ENCODE measurements at regions not wholly inside any gene's neighbourhood (a gene's known extent, or its start where the extent isn't known, plus 50 kb on each side); places are given as distances from the start of the nearest gene placed in this dataset.

DNA sequence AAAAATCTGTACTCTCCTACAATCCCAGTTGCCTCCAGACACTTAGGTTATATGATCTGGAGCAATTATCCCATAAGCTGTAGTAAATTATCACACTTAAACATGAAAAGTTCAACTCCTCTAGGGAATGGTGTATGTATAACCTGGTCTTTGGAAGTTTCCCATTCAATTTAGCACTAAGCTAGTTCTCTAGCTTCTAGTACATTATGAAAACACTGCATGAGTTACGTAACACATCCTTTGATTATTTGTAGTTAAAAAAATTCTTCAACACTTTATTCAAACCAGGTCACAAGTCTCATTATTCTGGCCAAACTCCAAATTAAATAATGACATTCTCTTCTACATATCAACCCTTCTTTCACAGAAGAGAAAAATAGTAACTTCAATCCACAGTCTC, 827.0 kb upstream of the ADAMTS5 start:
- no peaks in the 10 kb centered on the region for H3K36me3 Mint-ChIP-seq

DNA sequence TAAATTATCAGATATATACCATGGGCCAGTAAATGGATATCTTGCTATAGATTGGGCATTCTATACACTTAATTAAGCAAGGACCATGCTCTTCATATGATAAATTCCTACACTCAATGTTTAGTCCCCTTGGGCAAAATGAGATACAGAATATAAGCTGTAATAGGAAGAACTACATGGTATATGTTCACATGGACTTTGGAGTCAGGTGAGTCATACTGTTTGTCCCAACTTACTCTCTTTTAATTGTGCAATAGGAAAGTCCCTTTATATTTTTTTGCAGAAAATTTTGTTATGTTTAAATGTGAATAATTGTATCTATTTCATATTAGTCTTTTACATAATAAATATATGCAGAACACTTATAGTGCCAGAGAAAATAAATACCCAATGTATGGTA, 820.2 kb upstream of the ADAMTS5 start:
- no peaks in the 10 kb centered on the region for H3K9me3 ChIP-seq (ENCODE audit: control insufficient read depth in 2 of 3, low read length in 3 of 3)
- Mint-ChIP-seq H3K27me3 (no peaks in the 10 kb centered on the region), H3K27ac (no peak overlapping the region), H3K9me3 (peaks cover 0 to 37% (median 4%) of the 10 kb centered on the region in 11 donors), H3K36me3 (no peaks in the 10 kb centered on the region), H3K4me1 (no peaks in the 10 kb centered on the region), H3K4me3 (no peak overlapping the region)
- H3K27me3 ChIP-seq (ENCODE audit: control insufficient read depth in 2 of 2, insufficient read depth in 2 of 2, low read length in 2 of 2) = no peaks in the 10 kb centered on the region
- ATAC-seq (no peak), DNase-seq (no peak)
- POLR2A ChIA-PET = no interaction called here
- no peaks in the 10 kb centered on the region for H3K36me3 ChIP-seq (ENCODE audit: control insufficient read depth in 2 of 3, insufficient read depth in 3 of 3, low read length in 3 of 3)
- no peak overlapping the region for H3K27ac ChIP-seq (ENCODE audit: low read depth, low read length)
- CTCF ChIA-PET = no interaction called here
- no peaks in the 10 kb centered on the region for H3K4me1 ChIP-seq (ENCODE audit: control insufficient read depth in 2 of 2, insufficient read depth in 2 of 2, low read length in 2 of 2)
- H3K4me3 ChIP-seq (ENCODE audit: low read length) = no peak overlapping the region
- intact Hi-C loops (cut with micrococcal nuclease) = no loop called here

More for the DNA sequence above, 827.0 kb upstream of the ADAMTS5 start:
- H3K4me3 Mint-ChIP-seq = no peak overlapping the region
- ATAC-seq (no peak), DNase-seq (no peak)
- intact Hi-C loops (cut with micrococcal nuclease) = no loop called here
- no peak overlapping the region for H3K4me3 ChIP-seq (ENCODE audit: low read length)
- H3K27me3 Mint-ChIP-seq = no peaks in the 10 kb centered on the region
- CTCF ChIA-PET = no interaction called here
- H3K4me1 Mint-ChIP-seq = no peaks in the 10 kb centered on the region
- peaks cover 0 to 7% (median 0%) of the 10 kb centered on the region in 11 donors for H3K9me3 Mint-ChIP-seq
- H3K27ac Mint-ChIP-seq = no peak overlapping the region
- no peaks in the 10 kb centered on the region for H3K27me3 ChIP-seq (ENCODE audit: control insufficient read depth in 2 of 2, insufficient read depth in 2 of 2, low read length in 2 of 2)
- H3K36me3 ChIP-seq (ENCODE audit: control insufficient read depth in 2 of 3, insufficient read depth in 3 of 3, low read length in 3 of 3) = no peaks in the 10 kb centered on the region
- H3K9me3 ChIP-seq (ENCODE audit: control insufficient read depth in 2 of 3, low read length in 3 of 3) = no peaks in the 10 kb centered on the region
- H3K4me1 ChIP-seq (ENCODE audit: control insufficient read depth in 2 of 2, insufficient read depth in 2 of 2, low read length in 2 of 2) = no peaks in the 10 kb centered on the region
- H3K27ac ChIP-seq (ENCODE audit: low read depth, low read length) = no peak overlapping the region
- POLR2A ChIA-PET = no interaction called here

DNA sequence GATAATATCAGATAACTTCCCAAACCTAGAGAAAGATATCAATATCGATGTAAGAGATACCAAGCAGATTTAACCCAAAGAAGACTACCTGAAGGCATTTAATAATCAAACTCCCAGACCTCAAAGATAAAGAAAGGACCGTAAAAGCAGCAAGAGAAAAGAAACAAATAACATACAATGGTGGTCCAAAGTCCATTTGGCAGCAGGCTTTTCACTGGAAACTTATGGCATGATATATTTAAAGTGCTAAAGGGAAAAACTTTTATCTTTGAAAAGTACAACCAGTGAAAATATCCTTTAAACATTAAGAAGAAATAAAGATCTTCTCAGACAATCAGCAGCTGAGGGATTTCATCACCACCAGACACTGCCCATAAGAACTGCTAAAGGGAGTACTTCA, 812.7 kb upstream of the ADAMTS5 start:
- Mint-ChIP-seq H3K9me3 (peaks cover 0 to 24% (median 5%) of the 10 kb centered on the region in 11 donors), H3K36me3 (no peaks in the 10 kb centered on the region), H3K4me3 (no peak overlapping the region), H3K4me1 (no peaks in the 10 kb centered on the region), H3K27me3 (peaks cover 0 to 7% (median 0%) of the 10 kb centered on the region in 5 donors), H3K27ac (no peak overlapping the region)
- no peaks in the 10 kb centered on the region for H3K9me3 ChIP-seq (ENCODE audit: control insufficient read depth in 2 of 3, low read length in 3 of 3)
- ChIA-PET CTCF (no interaction called here), POLR2A (no interaction called here)
- ATAC-seq (no peak), DNase-seq (no peak)
- intact Hi-C loops (cut with micrococcal nuclease) = no loop called here
- H3K27me3 ChIP-seq (ENCODE audit: control insufficient read depth in 2 of 2, insufficient read depth in 2 of 2, low read length in 2 of 2) = no peaks in the 10 kb centered on the region
- no peaks in the 10 kb centered on the region for H3K36me3 ChIP-seq (ENCODE audit: control insufficient read depth in 2 of 3, insufficient read depth in 3 of 3, low read length in 3 of 3)
- H3K4me3 ChIP-seq (ENCODE audit: low read length) = no peak overlapping the region
- no peak overlapping the region for H3K27ac ChIP-seq (ENCODE audit: low read depth, low read length)
- no peaks in the 10 kb centered on the region for H3K4me1 ChIP-seq (ENCODE audit: control insufficient read depth in 2 of 2, insufficient read depth in 2 of 2, low read length in 2 of 2)

DNA sequence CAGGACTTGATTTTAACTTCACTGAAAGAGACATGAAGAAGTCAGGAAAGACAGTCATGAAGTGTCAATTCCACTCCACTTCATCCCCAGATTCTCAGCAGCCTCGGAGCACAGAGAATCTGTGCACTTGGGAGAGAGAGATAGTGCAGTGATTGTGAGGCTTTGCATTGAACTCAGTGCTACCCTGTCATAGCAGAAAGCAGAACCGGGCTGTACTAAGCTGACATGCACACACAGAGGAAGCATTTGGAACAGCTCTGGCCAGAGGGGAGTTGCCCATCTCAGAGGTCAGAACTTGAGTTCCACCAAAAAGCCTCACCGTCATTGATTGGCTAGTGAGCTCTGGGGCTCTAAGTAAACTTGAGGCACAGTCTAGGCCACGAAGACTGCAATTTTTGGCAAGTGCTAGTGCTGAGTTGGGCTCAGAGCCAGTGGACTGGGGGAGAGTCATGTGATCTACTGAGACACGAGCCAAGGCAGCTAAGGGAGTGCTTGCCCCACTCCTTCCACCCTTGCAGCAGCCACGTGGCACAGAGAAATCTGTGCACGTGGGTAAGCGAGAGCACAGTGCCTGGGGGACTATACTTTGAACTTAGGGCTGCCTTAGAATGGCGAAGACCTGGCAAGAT, 810.2 kb upstream of the ADAMTS5 start:
- CTCF ChIA-PET = no interaction called here

DNA sequence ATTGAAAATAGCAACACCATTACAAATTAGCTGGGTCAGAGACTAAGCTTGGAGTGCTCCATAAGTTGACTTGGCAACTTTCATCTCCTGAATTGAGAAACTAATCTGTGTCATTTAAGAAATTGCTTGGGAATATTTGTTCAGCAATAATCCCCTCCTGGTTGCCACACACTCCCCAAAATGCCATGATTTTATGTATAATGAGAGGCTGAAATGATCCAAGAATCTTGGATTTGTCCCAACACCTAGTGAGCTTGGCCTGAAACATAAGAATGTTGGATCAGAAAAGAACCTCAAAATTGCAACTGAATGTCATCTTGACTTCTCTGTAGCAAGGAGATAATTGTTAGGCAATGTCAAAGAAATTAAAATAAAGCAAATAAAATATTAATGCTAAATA, 805.9 kb upstream of the ADAMTS5 start:
- intact Hi-C loops (cut with micrococcal nuclease) = no loop called here
- Mint-ChIP-seq H3K27ac (no peak overlapping the region), H3K4me1 (no peaks in the 10 kb centered on the region), H3K4me3 (no peak overlapping the region), H3K27me3 (peaks cover 0 to 7% (median 4%) of the 10 kb centered on the region in 5 donors), H3K36me3 (no peaks in the 10 kb centered on the region), H3K9me3 (peaks cover 0 to 7% (median 0%) of the 10 kb centered on the region in 11 donors)
- Histone ChIP-seq H3K9me3 (ENCODE audit: control insufficient read depth in 2 of 3, low read length in 3 of 3) (no peaks in the 10 kb centered on the region), H3K36me3 (ENCODE audit: control insufficient read depth in 2 of 3, insufficient read depth in 3 of 3, low read length in 3 of 3) (no peaks in the 10 kb centered on the region), H3K27ac (ENCODE audit: low read depth, low read length) (no peak overlapping the region), H3K4me3 (ENCODE audit: low read length) (no peak overlapping the region), H3K4me1 (ENCODE audit: control insufficient read depth in 2 of 2, insufficient read depth in 2 of 2, low read length in 2 of 2) (no peaks in the 10 kb centered on the region), H3K27me3 (ENCODE audit: control insufficient read depth in 2 of 2, insufficient read depth in 2 of 2, low read length in 2 of 2) (no peaks in the 10 kb centered on the region)
- POLR2A ChIA-PET = no interaction called here
- no peak for ATAC-seq
- CTCF ChIA-PET = no interaction called here
- DNase-seq = no peak

More for the DNA sequence above, 810.2 kb upstream of the ADAMTS5 start:
- no peaks in the 10 kb centered on the region for H3K36me3 ChIP-seq (ENCODE audit: control insufficient read depth in 2 of 3, insufficient read depth in 3 of 3, low read length in 3 of 3)
- no peaks in the 10 kb centered on the region for H3K27me3 ChIP-seq (ENCODE audit: control insufficient read depth in 2 of 2, insufficient read depth in 2 of 2, low read length in 2 of 2)
- no peak overlapping the region for H3K27ac ChIP-seq (ENCODE audit: low read depth, low read length)
- H3K36me3 Mint-ChIP-seq = no peaks in the 10 kb centered on the region
- H3K4me3 ChIP-seq (ENCODE audit: low read length) = no peak overlapping the region
- DNase-seq (no peak), ATAC-seq (no peak)
- intact Hi-C loops (cut with micrococcal nuclease) = no loop called here
- POLR2A ChIA-PET = no interaction called here
- H3K4me3 Mint-ChIP-seq = no peak overlapping the region
- no peaks in the 10 kb centered on the region for H3K4me1 ChIP-seq (ENCODE audit: control insufficient read depth in 2 of 2, insufficient read depth in 2 of 2, low read length in 2 of 2)
- H3K9me3 ChIP-seq (ENCODE audit: control insufficient read depth in 2 of 3, low read length in 3 of 3) = no peaks in the 10 kb centered on the region
- H3K4me1 Mint-ChIP-seq = no peaks in the 10 kb centered on the region
- H3K27ac Mint-ChIP-seq = no peak overlapping the region
- peaks cover 0 to 12% (median 0%) of the 10 kb centered on the region in 11 donors for H3K9me3 Mint-ChIP-seq
- peaks cover 0 to 7% (median 0%) of the 10 kb centered on the region in 5 donors for H3K27me3 Mint-ChIP-seq

DNA sequence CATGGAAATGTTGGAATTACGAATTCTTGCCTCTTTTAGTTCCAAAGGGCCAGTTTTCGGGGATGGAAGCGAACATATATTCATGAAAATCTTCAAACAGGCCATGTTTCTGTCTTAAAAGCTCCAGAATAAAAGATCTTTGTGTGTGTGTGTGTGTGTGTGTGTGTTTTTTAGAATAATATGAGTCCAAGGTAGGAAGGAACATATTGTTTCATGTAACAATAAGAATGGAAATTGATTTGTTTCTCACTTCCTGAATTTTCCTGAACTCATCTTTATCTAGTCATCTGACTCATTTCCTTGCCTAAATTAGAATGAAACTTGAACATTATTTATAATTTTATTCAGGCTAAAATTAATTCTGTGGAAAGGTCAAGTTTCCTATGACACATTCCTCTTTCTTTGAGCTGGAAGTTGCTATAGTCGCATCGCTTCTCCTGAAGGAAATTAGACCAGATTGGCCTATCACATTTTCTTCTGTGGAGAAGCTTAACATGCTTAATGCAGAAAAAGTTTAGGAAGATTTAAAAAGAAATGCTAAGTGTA, 805.1 kb upstream of the ADAMTS5 start:
- no peaks in the 10 kb centered on the region for H3K4me1 ChIP-seq (ENCODE audit: control insufficient read depth in 2 of 2, insufficient read depth in 2 of 2, low read length in 2 of 2)
- intact Hi-C loops (cut with micrococcal nuclease) = no loop called here
- POLR2A ChIA-PET = no interaction called here
- H3K4me3 ChIP-seq (ENCODE audit: low read length) = no peak overlapping the region
- H3K27ac Mint-ChIP-seq = no peak overlapping the region
- H3K9me3 Mint-ChIP-seq = peaks cover 0 to 7% (median 0%) of the 10 kb centered on the region in 11 donors
- H3K36me3 ChIP-seq (ENCODE audit: control insufficient read depth in 2 of 3, insufficient read depth in 3 of 3, low read length in 3 of 3) = no peaks in the 10 kb centered on the region
- no peaks in the 10 kb centered on the region for H3K9me3 ChIP-seq (ENCODE audit: control insufficient read depth in 2 of 3, low read length in 3 of 3)
- ATAC-seq = no peak
- CTCF ChIA-PET = no interaction called here
- H3K27me3 ChIP-seq (ENCODE audit: control insufficient read depth in 2 of 2, insufficient read depth in 2 of 2, low read length in 2 of 2) = no peaks in the 10 kb centered on the region
- DNase-seq = no peak
- no peak overlapping the region for H3K27ac ChIP-seq (ENCODE audit: low read depth, low read length)
- no peaks in the 10 kb centered on the region for H3K36me3 Mint-ChIP-seq
- peaks cover 0 to 6% (median 4%) of the 10 kb centered on the region in 5 donors for H3K27me3 Mint-ChIP-seq
- H3K4me1 Mint-ChIP-seq = no peaks in the 10 kb centered on the region
- no peak overlapping the region for H3K4me3 Mint-ChIP-seq

DNA sequence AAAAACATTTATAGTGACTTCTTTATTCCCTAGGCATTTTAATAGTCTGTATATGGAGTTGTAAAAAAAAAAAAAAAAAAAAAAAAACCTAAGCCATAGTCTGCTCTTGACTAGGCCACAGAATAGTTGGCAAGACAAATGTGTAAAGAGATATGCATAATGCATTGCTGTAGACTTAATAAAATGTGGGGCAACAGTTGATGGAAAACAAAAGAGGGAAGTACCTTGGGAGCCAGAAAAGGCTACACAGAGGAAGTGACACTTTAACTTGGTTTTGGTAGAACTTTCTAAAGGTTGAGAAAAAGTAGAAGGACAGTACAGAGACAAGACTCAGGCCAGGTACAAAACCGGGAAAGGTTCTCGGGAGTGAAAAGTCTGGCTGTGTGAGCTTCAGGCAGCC, 802.9 kb upstream of the ADAMTS5 start:
- Histone ChIP-seq H3K27me3 (ENCODE audit: control insufficient read depth in 2 of 2, insufficient read depth in 2 of 2, low read length in 2 of 2) (no peaks in the 10 kb centered on the region), H3K4me1 (ENCODE audit: control insufficient read depth in 2 of 2, insufficient read depth in 2 of 2, low read length in 2 of 2) (no peaks in the 10 kb centered on the region), H3K36me3 (ENCODE audit: control insufficient read depth in 2 of 3, insufficient read depth in 3 of 3, low read length in 3 of 3) (no peaks in the 10 kb centered on the region), H3K4me3 (ENCODE audit: low read length) (no peak overlapping the region), H3K9me3 (ENCODE audit: control insufficient read depth in 2 of 3, low read length in 3 of 3) (no peaks in the 10 kb centered on the region), H3K27ac (ENCODE audit: low read depth, low read length) (no peak overlapping the region)
- Mint-ChIP-seq H3K9me3 (peaks cover 0 to 5% (median 0%) of the 10 kb centered on the region in 11 donors), H3K27me3 (peaks cover 0 to 4% (median 0%) of the 10 kb centered on the region in 5 donors), H3K36me3 (no peaks in the 10 kb centered on the region), H3K27ac (no peak overlapping the region), H3K4me3 (no peak overlapping the region), H3K4me1 (no peaks in the 10 kb centered on the region)
- no peak for ATAC-seq
- intact Hi-C loops (cut with micrococcal nuclease) = no loop called here
- ChIA-PET POLR2A (no interaction called here), CTCF (no interaction called here)
- no peak for DNase-seq
